NCI-H1436 (cell line): ENCODE measurements at regions not wholly inside any gene's neighbourhood (a gene's known extent, or its start where the extent isn't known, plus 50 kb on each side); places are given as distances from the start of the nearest gene placed in this dataset.
"Not testable (repeated sequence)": the region's sequence is repeated elsewhere in the genome, so short reads cannot be mapped to it uniquely, and the experiment has no call there.

Experiments
- DNase-seq: peaks from one replicate; lab custom pipeline; 2025; lab: John Stamatoyannopoulos, UW

DNA sequence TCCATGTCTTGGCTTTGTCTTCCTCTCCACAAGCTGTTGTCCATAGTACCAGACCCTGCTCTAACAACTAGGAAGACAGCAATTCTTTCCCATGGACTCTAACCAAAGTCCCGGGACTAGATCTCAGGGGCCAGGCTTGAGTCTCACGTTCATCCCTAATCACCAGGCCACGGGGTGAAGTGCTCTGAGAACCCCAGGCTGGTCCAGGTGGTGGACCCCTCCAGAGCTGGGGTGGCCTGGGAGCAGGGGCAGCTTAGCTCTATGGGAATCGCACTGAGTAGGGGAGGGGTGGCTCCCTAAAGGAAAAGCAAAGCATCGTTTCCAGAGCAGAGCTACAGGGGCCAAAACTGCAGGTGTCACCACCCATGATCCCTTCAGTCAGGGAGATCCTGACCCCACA lies 150.9 kb downstream of the TPRA1 start:
- DNase-seq, result no peak

DNA sequence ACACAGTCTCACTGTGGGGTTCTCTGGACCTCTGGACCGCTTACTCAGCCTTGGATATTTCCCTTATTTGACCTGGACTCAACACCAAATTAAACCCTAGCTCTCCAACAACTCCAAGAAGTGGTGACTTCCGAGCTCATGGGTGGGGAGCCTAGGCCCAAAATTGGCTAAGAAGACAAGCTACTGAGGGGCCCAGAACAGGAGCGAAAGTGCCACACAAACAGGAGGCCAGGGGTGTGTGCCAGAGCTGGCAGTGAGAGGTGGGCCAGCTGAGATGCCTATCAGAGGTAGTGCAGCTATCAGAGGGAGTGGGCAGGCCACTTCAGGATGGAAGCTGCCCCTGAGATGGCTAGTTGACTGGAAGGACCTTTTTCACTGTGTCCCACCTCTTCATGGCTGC lies 151.1 kb upstream of the PRR20G start:
- DNase-seq, result no peak

DNA sequence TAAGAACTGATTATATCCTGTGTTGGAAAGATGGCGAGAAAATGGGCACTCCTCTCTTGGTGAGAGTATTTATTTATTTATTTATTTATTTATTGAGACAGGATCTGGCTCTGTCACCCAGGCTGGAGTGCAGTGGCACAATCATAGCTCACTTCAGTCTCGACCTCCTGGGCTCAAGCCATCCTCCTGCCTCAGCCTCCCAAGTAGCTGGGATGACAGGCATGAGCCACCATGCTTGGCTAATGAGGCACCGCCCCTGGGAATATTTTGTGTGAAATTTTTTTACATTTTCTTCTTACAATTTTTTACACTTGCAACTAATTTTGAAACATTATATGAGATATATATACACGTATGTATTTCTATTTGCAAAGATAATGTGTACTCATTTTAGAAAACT lies 150.5 kb upstream of the PRR20G start:
- DNase-seq, result no peak

DNA sequence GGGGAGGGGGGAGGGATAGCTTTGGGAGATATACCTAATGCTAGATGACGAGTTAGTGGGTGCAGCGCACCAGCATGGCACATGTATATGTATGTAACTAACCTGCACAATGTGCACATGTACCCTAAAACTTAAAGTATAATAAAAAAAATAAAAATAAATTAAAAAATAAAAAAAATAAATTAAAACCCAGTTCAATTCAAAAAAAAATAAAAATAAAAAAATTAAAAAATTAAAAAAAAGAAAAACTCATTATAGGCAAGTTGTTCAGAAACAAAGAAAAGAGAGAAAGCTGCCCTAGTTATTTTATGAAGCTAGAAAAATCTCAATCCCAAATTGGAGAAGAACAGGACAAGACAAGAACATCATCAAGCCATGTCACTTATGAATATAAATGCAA lies 147.5 kb upstream of the PRR20G start:
- not testable (repeated sequence) for DNase-seq

DNA sequence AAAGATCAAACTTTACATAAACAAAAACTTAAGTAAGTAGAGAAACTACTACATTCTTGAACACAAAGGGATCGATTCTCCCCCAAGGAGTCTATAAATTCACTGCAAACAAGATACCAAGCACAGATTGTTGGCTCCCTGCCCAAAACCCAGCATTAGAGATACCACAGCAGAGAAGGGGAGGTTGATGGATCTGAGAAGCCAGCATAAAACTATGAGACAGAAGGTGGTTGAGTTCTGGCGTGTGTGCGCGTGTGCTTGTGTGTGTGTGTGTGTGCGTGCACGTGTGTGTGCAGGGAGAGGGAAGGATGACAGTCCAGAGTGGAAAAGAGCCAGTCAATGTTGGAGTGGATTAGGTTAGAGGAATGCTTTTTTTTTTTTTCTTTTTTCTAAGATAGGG lies 143.2 kb upstream of the PRR20G start:
- DNase-seq, result no peak

DNA sequence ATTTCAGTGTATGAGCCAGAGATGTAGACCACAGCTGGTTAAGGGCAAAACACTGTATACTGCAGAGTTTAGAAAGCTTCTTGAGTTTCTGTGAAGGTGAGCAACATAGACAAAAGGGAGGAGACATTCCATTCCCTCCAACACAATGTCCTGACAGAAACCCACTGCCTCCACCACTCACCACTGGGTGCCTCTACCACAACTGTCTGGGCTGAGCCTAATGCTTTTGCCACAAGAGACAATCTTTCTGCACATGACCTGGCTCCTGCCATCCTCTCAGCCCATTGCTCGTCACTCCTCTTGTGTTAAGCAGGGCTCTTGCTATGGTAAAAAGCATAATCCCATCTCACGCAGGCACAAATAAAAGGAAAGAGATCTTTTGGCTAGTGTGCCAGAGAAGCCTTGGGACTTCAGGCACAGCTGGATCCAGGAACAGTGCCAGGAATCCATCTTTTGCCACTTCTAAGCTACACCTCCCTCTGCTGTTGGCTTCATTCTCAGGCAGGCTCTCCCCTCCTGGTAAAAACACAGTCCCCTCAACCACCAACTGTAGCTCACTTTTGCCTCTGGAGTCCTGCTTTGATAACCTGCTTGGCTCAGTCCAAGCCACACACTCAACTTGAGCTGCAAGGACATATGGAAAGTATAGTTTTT lies 140.6 kb upstream of the PRR20G start:
- DNase-seq, result no peak

DNA sequence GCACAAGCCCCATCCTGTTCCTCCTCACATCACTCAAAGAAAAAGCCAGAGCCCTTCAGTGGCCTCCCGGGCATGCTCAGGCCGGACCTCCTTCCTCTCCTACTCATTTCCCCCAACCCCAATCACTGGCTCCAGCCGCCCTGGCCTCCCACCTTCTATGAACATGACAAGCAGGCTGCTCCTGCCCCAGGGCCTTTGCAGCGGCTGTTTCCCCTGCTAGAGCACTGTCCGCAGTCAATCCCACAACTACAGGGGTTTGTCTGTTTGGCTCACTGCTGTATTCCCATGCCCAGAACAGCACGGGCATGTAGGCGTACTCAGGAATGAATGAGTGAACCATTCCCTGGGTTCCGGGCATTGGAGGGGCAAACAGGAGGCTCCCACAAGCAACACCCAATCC lies 139.8 kb upstream of the PRR20G start:
- DNase-seq, result no peak

DNA sequence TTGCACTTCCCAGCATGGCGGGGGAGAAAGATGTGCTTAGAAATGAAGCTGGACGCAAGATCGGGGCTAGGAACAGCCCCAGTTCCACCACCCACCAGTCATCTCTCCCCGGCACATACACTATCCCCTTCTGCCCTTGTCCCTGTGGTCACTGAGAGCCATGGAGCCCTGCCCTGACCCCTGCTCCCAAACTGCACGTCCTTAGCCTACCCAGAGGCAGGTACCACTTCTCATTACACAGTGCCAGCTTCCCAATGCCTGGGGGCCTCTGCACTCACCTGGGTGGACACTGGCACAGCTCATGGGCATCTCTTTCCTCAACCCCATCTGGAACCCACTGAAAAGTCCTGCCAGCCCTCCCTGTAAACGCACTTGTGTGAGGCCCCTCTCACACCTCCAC lies 139.3 kb upstream of the PRR20G start:
- no peak for DNase-seq

DNA sequence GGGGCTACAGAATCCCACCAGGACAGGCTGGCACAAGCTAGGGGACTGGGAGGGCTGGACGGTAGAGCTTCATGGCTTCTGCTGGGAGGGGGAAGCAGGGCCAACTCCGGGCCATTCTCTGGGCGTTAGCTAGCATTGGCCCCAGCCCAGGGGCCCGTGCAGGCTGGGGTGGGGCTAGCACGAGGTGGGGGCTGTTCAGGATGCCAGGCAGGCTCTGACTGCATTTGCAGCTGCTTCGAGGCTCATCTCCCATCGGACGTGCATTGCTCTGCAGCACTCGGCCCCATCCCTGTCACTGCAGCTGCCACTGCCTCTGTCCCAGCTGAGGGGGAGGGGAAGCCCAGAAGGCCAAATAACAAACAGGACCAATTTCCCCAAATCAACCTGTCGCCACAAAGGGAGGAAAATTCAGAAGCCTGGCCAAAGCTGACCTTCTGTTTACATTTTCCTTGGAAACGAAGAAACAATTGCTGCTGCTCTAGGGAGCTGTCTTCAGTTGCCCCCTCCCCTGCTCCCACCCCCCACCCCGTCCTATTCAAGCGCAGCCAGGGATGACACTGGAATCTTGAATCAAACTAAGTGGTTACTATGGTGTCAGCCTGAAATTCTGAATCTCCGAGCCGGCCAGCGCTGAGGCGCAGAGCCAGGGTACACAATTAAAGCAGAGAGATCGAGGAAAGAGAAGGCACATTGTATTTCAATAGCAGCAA lies 138.8 kb upstream of the PRR20G start:
- no peak for DNase-seq

DNA sequence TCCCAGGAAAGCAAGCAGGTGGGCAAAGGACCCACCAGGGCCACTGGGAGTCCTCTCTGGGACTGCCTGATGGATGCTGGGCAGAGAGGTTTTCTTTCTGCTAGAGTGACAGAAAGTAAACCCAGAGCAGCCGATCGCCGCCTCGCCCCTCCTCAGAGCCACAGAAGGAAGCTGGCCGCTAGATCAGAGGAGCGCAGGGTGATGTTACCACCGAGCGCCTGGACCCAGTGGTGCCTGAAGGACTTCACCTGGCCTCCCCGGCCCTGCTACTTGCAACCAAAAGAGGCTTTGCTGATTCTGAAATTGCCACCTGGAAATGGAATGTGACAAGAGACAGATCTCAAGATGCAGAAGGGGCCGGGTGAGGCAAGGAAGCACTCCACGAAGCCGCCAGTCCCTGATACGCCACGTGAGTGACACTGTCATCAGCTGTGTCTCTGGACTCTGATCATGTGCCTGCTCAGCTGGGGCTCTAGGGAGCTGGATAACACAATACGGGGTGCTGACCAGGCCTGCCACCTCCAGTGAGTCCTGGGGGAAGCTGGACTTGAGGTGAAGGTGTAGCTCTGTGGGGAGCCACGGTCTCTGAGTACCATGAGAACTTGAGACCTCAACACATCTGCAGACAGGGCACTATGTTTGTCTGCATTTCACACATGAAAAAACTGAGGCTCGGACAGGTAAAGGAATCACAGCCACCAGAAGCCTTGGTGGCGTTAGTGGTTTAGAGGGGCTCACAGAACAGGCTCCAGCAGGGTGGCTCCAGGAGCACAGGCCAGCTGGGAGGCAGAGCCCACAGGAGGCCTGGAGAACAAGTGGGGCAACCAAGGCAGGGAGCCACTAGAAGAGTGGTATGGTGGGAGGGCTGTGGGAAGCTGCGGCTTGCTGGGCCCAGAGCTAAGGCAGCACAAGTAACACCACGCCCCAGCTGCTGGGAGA lies 137.9 kb upstream of the PRR20G start:
- no peak for DNase-seq

DNA sequence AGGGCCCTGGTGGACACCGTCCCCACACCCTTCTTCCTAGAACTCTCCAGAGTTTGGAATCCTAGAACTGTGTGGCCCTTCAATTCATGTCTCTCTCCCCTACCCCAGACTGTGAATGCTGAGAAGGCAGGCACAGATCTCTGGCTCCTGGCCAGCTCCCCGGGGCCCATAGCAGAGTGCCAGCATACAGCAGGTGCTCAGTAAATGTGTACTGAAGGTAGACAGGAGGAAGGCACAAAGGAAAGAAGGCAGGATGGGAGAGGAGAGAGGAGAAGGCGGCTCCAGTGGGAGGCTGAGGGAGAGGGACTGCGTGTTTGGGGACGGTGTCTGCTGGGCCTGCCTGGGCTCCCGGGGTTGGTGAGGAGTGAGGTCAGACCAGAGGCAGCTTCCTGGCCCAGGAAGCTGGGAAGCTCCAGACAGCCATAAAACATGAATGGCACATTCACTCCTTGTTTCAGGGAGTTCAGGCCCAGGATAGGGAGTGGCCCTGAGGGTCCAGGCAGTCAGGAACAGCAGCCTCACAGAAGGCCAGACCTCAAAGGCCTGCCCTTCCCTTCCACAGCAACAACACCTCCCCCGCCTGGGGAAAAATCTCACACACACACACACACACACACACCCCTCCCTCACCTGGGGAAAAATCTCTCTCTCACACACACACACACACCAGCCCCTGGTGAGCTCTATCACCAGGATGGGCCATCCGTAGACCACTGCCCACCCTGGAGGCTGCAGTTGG lies 137.1 kb upstream of the PRR20G start:
- no peak for DNase-seq

DNA sequence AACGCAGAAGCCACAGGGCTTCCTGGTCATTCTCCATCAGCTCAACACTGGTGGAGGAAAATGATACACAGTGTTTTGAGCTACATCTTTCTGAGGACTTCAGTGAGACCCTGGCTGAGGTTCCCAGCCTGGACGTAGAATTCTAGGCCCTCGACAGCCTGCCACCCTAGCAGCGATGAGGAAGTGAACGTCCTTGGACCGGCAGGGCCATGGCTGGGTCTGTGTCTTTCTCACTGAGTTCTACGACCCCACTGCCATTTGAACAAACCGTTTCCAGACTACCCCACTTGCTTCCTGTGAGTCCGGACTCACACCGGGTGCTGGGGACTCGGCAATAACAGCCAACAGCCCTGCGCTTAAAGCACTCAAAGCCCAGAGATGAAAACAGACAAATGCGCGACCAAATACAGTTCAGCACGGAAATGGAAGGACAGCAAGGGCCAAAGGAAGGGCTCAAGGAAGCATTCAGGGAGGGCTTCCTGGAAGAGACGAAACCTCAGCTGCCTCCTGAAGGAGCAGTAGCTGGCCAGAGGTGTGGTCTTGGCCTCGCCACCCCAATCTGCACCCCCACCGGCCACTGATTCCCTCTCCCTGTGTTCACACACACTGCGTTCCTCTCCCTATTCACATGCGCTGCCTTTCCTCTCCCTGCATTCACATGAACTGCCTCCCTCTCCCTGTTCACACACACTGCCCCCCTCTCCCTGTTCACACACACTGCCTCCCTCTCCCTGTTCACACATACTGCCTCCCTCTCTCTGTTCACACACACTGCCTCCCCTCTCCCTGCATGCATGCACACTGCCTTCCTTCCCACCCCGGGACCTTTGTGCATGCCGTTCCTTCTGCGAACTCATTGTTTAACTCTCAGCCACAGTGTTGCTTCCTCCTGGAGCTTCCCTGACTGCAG lies 136.3 kb upstream of the PRR20G start:
- DNase-seq, result no peak

DNA sequence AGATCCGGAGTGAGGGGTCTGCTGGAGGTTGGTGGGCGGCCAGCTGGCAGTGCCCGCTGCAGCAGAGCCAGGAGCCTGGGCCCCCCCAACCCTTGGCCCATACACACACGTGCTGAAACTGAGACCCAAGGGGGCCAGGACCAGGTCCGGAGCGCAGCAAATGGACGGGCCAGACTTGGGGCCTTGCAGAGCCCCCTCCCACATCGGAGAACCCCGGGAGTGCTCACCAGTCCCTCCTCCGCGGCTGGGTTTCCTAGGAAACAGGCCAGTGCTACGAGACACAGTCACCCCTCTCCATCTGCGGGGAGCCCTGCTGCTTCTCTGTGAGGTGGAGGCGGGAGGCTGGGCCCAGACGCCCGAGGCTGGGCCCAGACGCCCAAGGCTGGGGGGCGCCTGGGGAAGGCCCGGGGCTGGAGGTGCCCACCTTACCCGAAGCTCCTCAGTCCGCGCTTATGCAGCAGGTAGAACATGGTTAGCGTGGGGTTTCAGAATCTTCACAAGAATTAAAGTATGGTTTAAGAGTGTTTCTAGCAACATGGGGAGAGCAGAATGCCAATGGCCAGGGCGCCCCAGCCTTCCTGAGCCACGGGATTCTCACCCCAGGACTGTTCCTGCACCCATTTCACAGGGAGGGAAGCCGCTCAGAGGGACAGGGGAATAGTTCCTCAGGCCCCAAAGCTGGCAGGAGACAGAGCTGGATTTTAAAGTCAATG lies 135.0 kb upstream of the PRR20G start:
- no peak for DNase-seq

DNA sequence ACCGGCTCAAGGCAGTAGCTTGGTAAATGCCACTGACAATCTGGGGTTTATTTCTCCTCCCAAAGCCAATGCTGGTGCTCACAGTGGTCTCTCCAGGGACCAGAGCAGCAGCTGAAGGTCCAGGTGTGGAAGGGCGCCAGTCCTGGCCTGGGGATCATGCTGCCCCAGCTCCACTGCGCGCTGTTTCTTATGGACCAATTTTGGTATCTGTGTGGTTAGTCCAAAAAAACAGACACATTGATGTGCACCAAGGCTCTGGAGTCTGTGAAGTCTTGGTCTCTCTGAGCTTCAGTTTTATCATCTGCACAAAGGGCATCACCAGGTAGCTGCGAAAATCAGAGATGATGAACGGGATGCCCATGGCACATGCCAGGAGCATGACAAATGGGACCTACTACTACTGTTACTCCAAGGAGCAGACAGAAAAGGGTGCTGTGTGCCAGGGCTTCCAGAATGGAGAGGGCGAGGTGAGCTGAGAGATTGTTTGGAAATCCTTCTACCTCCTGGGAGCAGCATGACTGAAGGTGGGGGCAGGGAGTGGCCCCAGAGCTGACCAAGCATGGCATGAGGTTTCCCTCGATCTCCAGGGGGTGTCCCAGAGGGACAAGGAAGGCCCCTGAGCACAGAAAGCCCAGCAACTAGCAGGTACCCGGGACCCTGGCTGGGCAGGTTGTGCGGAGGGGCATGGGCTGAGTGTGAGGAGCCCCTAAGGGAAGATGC lies 134.3 kb upstream of the PRR20G start:
- DNase-seq, result no peak

DNA sequence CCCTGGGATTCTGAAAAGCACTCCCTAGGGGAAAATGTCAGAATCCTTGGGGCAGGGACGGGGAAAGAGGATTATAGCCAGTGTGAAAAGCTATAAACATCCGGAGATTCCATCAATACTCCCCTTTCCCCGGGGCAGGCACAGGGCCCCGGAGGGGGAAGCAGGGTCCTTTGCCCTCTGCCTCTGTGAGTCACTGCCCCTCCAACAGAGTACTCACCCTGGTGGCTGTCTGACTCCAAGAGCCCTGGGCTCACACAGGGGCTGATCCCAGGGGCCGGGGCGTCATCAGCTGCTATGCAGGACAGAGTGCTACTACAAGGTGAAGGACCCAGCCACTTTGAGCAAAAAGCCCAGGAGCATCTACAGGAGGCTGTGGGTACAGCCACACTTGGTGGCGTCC lies 133.0 kb upstream of the PRR20G start:
- DNase-seq, result no peak

DNA sequence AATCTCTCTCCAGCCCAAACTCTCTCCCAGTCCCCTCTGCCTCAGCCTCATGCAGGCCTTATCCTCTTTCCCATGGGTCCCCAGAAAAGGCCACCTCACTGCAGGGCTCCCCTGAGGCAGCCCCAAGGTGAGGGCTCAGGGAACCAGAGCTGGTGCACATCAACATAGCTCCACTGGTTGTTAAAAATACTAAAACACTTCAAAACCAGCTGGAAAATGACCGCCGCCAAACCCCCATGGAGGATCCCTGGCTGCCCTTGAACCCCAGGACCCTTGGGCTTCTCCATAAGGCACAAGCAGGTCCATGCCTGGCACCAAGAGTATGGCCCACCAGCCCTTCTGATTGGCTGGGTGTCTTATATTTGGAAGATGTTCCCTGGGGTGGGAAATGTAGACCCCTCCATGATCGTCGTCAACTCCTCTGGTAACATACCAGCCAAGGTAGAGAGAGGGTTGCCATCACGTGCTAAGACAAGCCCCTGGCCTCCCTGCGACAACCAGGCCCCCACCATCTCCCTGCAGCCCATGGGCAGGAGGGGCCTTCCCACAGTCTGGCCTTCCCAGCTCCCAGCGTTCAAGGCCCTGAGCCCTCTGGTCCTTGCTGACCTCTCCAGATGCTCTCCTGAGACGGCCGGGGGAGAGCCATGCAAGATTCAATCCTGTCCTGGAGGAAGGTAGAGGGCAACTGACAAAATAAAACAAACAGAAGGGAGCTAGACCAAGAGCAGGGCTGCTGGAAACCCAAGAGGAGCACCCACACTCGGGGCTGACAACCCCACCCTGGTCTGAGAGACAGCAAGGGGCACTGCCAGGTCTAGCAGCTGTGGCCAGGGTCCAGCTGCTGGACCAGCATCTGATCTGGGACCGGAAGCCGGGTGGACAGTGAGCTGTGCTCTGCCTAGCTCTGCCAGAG lies 132.1 kb upstream of the PRR20G start:
- no peak for DNase-seq

DNA sequence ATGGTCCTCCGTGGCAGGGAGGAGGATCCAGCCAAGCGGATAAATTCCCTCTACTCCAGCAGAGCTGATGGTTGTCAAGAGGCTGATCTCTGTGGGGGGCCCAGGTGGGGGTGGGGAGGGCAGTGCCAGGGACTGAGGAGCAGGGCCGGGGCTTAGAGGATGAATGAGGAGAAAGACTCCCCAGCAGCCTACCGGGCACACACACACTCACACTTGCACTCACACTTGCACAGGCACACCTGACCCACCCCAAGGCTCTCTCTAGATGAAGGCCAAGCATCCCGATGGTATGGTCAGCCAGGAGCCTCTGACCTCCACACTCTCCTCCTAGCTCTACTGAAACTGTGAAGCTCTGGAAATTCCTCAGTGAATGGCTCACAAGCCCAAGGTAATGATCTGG lies 131.3 kb upstream of the PRR20G start:
- no peak for DNase-seq

DNA sequence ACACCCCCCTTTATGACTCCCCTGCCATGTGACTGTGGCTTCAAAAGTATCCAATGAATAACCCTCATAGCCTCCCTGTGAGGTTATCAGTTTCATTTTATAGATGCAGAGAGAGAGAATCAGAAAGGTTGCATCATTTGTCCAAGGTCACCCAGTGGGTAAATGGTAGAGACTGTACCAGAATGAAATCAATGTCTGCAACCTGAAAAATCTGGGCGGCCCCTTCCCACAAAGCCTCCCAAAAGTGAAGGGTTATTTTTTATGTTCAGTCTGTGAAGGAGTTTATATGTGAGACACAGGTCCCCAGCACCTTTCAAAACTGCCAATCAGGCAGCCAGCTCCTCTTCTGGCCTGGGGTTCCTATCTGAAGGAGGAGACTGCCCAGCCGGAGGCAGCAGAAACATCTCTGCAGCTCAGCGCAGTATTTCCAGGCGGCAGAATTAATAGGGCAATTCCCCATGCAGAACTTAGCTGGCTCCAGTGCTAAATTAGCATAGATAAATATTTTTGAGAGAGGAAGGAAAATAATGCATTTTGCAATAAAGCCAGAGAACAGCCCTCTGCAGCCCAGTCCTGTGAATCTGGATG lies 130.8 kb upstream of the PRR20G start:
- no peak for DNase-seq
